OCI-LY7 (cell line): ENCODE measurements at regions not wholly inside any gene's neighbourhood (a gene's known extent, or its start where the extent isn't known, plus 50 kb on each side); places are given as distances from the start of the nearest gene placed in this dataset.

Experiments
- BruUV-seq: library from RNA; stranded (reverse); fragments of 400-500 nt; replicated peaks from 2 replicates; lab custom pipeline; 2021; lab: Mats Ljungman, UMichigan
- CTCF ChIA-PET: fragments of 300-600 bp; sonication (Branson Sonifier 250); formaldehyde crosslinking; loops from one replicate; lab custom pipeline; 2022; ENCODE audit warnings: antibody characterized with exemption; ENCODE audit not compliant: unreplicated experiment; lab: Charles Lee
- POLR2A ChIA-PET: fragments of 300-600 bp; sonication (Branson Sonifier 250); formaldehyde crosslinking; loops from one replicate; lab custom pipeline; 2022; ENCODE audit warnings: antibody characterized with exemption; lab: Charles Lee
- DNase-seq: peaks from one replicate; pipeline ENCODE4 v3.0.0-alpha.2; 2015; ENCODE audit warnings: low spot score
- H2AFZ ChIP-seq: fragments of 200-600 bp; sonication (generic), shearing (Covaris generic); 2 replicates; pipeline ENCODE4 v1.6.1; 2014; ENCODE audit warnings: mild to moderate bottlenecking, antibody characterized with exemption, low read length, moderate library complexity
- H3K27ac ChIP-seq: fragments of 200-600 bp; sonication (generic); 2 replicates; pipeline ENCODE4 v1.5.1; 2014; ENCODE audit warnings: mixed run types, low read depth, mild to moderate bottlenecking, moderate library complexity, low read length, inconsistent platforms; ENCODE audit not compliant: poor library complexity, severe bottlenecking
- H3K36me3 ChIP-seq: fragments of 200-600 bp; sonication (generic); 2 replicates; pipeline ENCODE4 v1.6.1; 2014; ENCODE audit warnings: mild to moderate bottlenecking, antibody characterized with exemption, low read length, moderate library complexity, mixed read lengths; ENCODE audit not compliant: insufficient read depth
- H3K4me1 ChIP-seq: fragments of 200-600 bp; sonication (generic); 2 replicates; pipeline ENCODE4 v1.5.1; 2014; ENCODE audit warnings: mild to moderate bottlenecking, low read length; ENCODE audit not compliant: insufficient read depth, poor library complexity, severe bottlenecking
- H3K4me2 ChIP-seq: fragments of 200-600 bp; sonication (generic); 2 replicates; pipeline ENCODE4 v1.6.1; 2014; ENCODE audit warnings: mild to moderate bottlenecking, low read length
- H3K4me3 ChIP-seq: fragments of 200-600 bp; sonication (generic); 2 replicates; pipeline ENCODE4 v1.5.1; 2014; ENCODE audit warnings: mild to moderate bottlenecking, low read depth, low read length; ENCODE audit not compliant: poor library complexity, severe bottlenecking
- H3K79me2 ChIP-seq: fragments of 200-600 bp; sonication (generic); 2 replicates; pipeline ENCODE4 v1.6.1; 2016; ENCODE audit warnings: low read depth, mild to moderate bottlenecking, low read length, moderate library complexity, mixed read lengths; ENCODE audit not compliant: insufficient read depth
- H3K9me2 ChIP-seq: fragments of 200-600 bp; sonication (generic); 2 replicates; pipeline ENCODE4 v1.6.1; 2016; ENCODE audit warnings: mild to moderate bottlenecking, low read length, mixed read lengths; ENCODE audit not compliant: insufficient read depth
- H3K9me3 ChIP-seq: fragments of 200-600 bp; sonication (generic); 2 replicates; pipeline ENCODE4 v1.6.1; 2014; ENCODE audit warnings: mild to moderate bottlenecking, mixed run types, low read length, mixed read lengths
- H4K20me1 ChIP-seq: fragments of 200-600 bp; sonication (generic); 2 replicates; pipeline ENCODE4 v1.6.1; 2014; ENCODE audit warnings: mild to moderate bottlenecking, antibody characterized with exemption, low read length, moderate library complexity, mixed read lengths; ENCODE audit not compliant: insufficient read depth
- EZH2phosphoT487 ChIP-seq: fragments of 200-600 bp; sonication (generic); IDR thresholded peaks from 2 replicates; pipeline ENCODE4 v1.6.1; 2018; ENCODE audit warnings: low read depth, borderline replicate concordance, mild to moderate bottlenecking, mixed run types, antibody characterized with exemption, low read length, moderate library complexity, mixed read lengths
- intact Hi-C: fragments of 100-400 bp; cut with micrococcal nuclease; formaldehyde crosslinking; loops from one replicate; pipeline ENCODE4 v1.10.0; 2022; ENCODE audit not compliant: unreplicated experiment
- TF ChIP-seq, protein P1 (sequence below): fragments of 200-600 bp; sonication (generic); conservative IDR thresholded peaks from 2 replicates; pipeline ENCODE4 v1.5.1; 2014; ENCODE audit warnings: mild to moderate bottlenecking, antibody characterized with exemption, low read length, moderate library complexity, mixed read lengths

DNA sequence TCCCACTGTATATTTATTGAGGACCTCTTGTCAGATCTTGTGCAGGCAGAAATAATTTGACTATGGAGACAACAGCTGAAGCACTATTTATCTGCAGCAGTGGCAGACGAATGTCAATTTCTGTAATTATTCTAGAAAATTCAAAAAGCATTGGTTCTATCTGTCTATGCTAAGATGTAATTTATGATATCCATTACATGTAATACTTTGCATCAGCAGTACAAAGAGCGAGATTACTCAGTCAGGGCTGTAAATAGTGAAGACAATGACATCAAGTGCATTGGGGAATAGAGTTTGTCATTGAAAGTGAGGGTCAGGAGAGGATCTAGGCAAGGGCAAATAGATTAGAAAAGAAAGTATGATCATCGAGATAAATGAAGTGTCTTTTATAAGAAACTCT is 508.2 kb downstream of the ZWINT start:
- Histone ChIP-seq H3K79me2 (no peaks in the 10 kb centered on the region), H3K9me2 (no peaks in the 10 kb centered on the region), H2AFZ (no peak overlapping the region), H3K27ac (no peak overlapping the region), H3K4me3 (no peak overlapping the region), H4K20me1 (no peaks in the 10 kb centered on the region), H3K4me2 (no peak overlapping the region), H3K9me3 (no peaks in the 10 kb centered on the region), H3K4me1 (no peaks in the 10 kb centered on the region), H3K36me3 (no peaks in the 10 kb centered on the region)
- POLR2A ChIA-PET: interaction anchor here (0.7 kb wide), 1 partner anchor 20 kb away, joined by 3 read pairs; no protein-coding TSS in a partner anchor
- no peak for DNase-seq
- no TSS peak for BruUV-seq
- CTCF ChIA-PET: no interaction called here
- intact Hi-C loops: no loop called here
- TF ChIP-seq EZH2phosphoT487: no peak

DNA sequence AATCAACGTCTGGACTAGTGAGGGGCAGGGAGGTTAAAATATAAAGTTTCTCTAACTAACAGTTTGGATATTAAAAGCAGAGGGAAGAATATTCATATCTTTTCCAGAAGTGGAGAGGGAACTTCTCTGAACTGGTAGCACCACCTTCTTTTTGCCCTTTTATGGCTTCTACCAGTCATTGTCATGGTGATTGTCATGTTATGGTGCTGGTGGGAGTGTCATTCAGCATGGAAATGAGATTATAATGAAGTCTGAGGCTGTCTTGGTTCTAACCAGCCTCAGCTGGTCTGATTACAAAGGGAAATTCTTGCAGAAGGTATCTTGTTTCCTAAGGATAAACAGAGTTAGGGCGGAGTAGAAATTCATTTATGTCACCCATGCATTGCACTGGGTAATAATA is 523.8 kb downstream of the ZWINT start:
- H3K9me2 ChIP-seq: no peaks in the 10 kb centered on the region
- ChIA-PET CTCF (no interaction called here), POLR2A (no interaction called here)
- H3K27ac ChIP-seq: no peak overlapping the region
- H3K4me2 ChIP-seq: no peak overlapping the region
- H4K20me1 ChIP-seq: no peaks in the 10 kb centered on the region
- H2AFZ ChIP-seq: no peak overlapping the region
- H3K9me3 ChIP-seq: no peaks in the 10 kb centered on the region
- intact Hi-C loops: no loop called here
- no peak for DNase-seq
- H3K4me3 ChIP-seq: no peak overlapping the region
- no peaks in the 10 kb centered on the region for H3K4me1 ChIP-seq
- no peaks in the 10 kb centered on the region for H3K36me3 ChIP-seq
- BruUV-seq: no TSS peak
- no peak for TF ChIP-seq EZH2phosphoT487
- TF ChIP-seq, protein P1, sequence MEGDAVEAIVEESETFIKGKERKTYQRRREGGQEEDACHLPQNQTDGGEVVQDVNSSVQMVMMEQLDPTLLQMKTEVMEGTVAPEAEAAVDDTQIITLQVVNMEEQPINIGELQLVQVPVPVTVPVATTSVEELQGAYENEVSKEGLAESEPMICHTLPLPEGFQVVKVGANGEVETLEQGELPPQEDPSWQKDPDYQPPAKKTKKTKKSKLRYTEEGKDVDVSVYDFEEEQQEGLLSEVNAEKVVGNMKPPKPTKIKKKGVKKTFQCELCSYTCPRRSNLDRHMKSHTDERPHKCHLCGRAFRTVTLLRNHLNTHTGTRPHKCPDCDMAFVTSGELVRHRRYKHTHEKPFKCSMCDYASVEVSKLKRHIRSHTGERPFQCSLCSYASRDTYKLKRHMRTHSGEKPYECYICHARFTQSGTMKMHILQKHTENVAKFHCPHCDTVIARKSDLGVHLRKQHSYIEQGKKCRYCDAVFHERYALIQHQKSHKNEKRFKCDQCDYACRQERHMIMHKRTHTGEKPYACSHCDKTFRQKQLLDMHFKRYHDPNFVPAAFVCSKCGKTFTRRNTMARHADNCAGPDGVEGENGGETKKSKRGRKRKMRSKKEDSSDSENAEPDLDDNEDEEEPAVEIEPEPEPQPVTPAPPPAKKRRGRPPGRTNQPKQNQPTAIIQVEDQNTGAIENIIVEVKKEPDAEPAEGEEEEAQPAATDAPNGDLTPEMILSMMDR: no peak
- no peaks in the 10 kb centered on the region for H3K79me2 ChIP-seq

DNA sequence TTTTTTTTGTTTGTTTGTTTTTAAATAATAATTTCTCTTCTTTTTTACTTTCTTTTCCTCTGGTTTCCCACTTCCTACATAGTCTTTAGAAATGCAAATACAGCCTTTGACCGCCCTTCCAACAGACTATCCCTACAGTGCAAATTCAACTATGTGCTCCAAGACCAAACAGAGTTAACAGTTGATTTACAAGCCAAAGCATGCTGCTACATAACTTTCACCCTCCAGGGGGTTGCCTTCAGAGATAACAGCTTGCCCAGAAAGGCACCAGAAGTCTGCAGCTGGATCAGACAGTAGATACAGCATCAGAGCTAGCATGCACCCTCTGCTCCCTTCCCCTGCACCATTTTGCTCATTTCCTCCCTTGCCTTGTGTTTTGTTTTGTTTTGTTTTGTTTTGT is 539.0 kb downstream of the ZWINT start:
- Histone ChIP-seq H3K27ac (no peak overlapping the region), H4K20me1 (no peaks in the 10 kb centered on the region), H3K4me3 (no peak overlapping the region), H3K9me2 (no peaks in the 10 kb centered on the region), H2AFZ (no peak overlapping the region), H3K4me2 (no peak overlapping the region), H3K4me1 (no peaks in the 10 kb centered on the region), H3K9me3 (no peaks in the 10 kb centered on the region), H3K36me3 (no peaks in the 10 kb centered on the region), H3K79me2 (no peaks in the 10 kb centered on the region)
- BruUV-seq: no TSS peak
- ChIA-PET POLR2A (no interaction called here), CTCF (no interaction called here)
- intact Hi-C loops: no loop called here
- no peak for DNase-seq
- TF ChIP-seq, protein P1: no peak
- no peak for TF ChIP-seq EZH2phosphoT487
